Epithelial cell of esophagus (primary cell): ENCODE measurements at regions not wholly inside any gene's neighbourhood (a gene's known extent, or its start where the extent isn't known, plus 50 kb on each side); places are given as distances from the start of the nearest gene placed in this dataset.

ENCODE experiments used
- DNase-seq: peaks from one replicate; pipeline ENCODE4 v3.0.0; 2010; ENCODE audit warnings: low read depth
- H3K4me3 ChIP-seq: 2 replicates; pipeline ENCODE4 v1.5.1; 2011; ENCODE audit warnings: mild to moderate bottlenecking, low read length, control low read depth
- CTCF ChIP-seq: IDR thresholded peaks from 2 replicates; pipeline ENCODE4 v1.5.1; 2011; ENCODE audit warnings: low read depth, mild to moderate bottlenecking, low read length, control low read depth, inconsistent platforms; ENCODE audit not compliant: insufficient read depth; ENCODE audit errors: missing control alignments

GRCh38 chr4:181760560-181760959 is 482.6 kb upstream of the TENM3 start:
- TF ChIP-seq CTCF, result no peak
- no peak for DNase-seq
- H3K4me3 ChIP-seq, result no peak overlapping the region

- DNase-seq, result no peak
- no peak overlapping the region for H3K4me3 ChIP-seq
- no peak for TF ChIP-seq CTCF
Measured at GRCh38 chr4:181761156-181761555, 482.0 kb upstream of the TENM3 start.

GRCh38 chr4:181766061-181766548 is 477.1 kb upstream of the TENM3 start:
- no peak for DNase-seq
- TF ChIP-seq CTCF, result no peak
- no peak overlapping the region for H3K4me3 ChIP-seq

GRCh38 chr4:181770971-181771370 is 472.2 kb upstream of the TENM3 start:
- DNase-seq, result no peak
- no peak for TF ChIP-seq CTCF
- no peak overlapping the region for H3K4me3 ChIP-seq

GRCh38 chr4:181775298-181775697 is 467.9 kb upstream of the TENM3 start:
- TF ChIP-seq CTCF, result no peak

GRCh38 chr4:181776264-181777054 is 466.7 kb upstream of the TENM3 start:
- TF ChIP-seq CTCF, result no peak
- H3K4me3 ChIP-seq, result no peak overlapping the region
- no peak for DNase-seq

More at GRCh38 chr4:181775298-181775697, 467.9 kb upstream of the TENM3 start:
- no peak for DNase-seq
- no peak overlapping the region for H3K4me3 ChIP-seq

- no peak for DNase-seq
- H3K4me3 ChIP-seq, result no peak overlapping the region
- no peak for TF ChIP-seq CTCF
Measured at GRCh38 chr4:181777518-181777917, 465.7 kb upstream of the TENM3 start.
